ENCODE measurements at regions not wholly inside any gene's neighbourhood (a gene's known extent, or its start where the extent isn't known, plus 50 kb on each side); places are given as distances from the start of the nearest gene placed in this dataset.

- H3K4me1 ChIP-seq, result no peaks in the 10 kb centered on the region
- peaks cover 0 to 12% of the 10 kb centered on the region in 2 donors for H3K9me3 ChIP-seq
- no peaks in the 10 kb centered on the region for H3K36me3 ChIP-seq
- H3K4me3 ChIP-seq, result no peak overlapping the region
- H3K27me3 ChIP-seq, result no peaks in the 10 kb centered on the region
- no peak overlapping the region for H3K27ac ChIP-seq
- no peak for DNase-seq (ENCODE audit: low spot score)
- TF ChIP-seq CTCF (IDR thresholded peaks at IDR 0.05), result no peak
Measured at GRCh38 chr6:14957355-14958059, 288.4 kb upstream of the JARID2 start.

GRCh38 chr6:14959324-14959885 lies 286.5 kb upstream of the JARID2 start:
- TF ChIP-seq CTCF (IDR thresholded peaks at IDR 0.05), result no peak
- DNase-seq (ENCODE audit: low spot score), result no peak
- Histone ChIP-seq H3K4me1 (no peaks in the 10 kb centered on the region), H3K27ac (no peak overlapping the region), H3K27me3 (no peaks in the 10 kb centered on the region), H3K4me3 (no peak overlapping the region), H3K36me3 (no peaks in the 10 kb centered on the region), H3K9me3 (peaks cover 0 to 12% of the 10 kb centered on the region in 2 donors)

- Histone ChIP-seq H3K27me3 (no peaks in the 10 kb centered on the region), H3K27ac (no peak overlapping the region), H3K4me3 (no peak overlapping the region), H3K36me3 (no peaks in the 10 kb centered on the region), H3K9me3 (peaks cover 0 to 8% of the 10 kb centered on the region in 2 donors), H3K4me1 (no peaks in the 10 kb centered on the region)
- no peak for DNase-seq (ENCODE audit: low spot score)
- TF ChIP-seq CTCF (IDR thresholded peaks at IDR 0.05), result no peak
Measured at GRCh38 chr6:14964556-14965270, 281.2 kb upstream of the JARID2 start.

GRCh38 chr6:14965424-14966075 lies 280.3 kb upstream of the JARID2 start:
- peaks cover 0 to 8% of the 10 kb centered on the region in 2 donors for H3K9me3 ChIP-seq
- H3K36me3 ChIP-seq, result no peaks in the 10 kb centered on the region
- H3K27ac ChIP-seq, result no peak overlapping the region
- no peak overlapping the region for H3K4me3 ChIP-seq
- no peaks in the 10 kb centered on the region for H3K4me1 ChIP-seq
- no peak for DNase-seq (ENCODE audit: low spot score)
- H3K27me3 ChIP-seq, result no peaks in the 10 kb centered on the region
- no peak for TF ChIP-seq CTCF (IDR thresholded peaks at IDR 0.05)

GRCh38 chr6:14966096-14966905 lies 279.6 kb upstream of the JARID2 start:
- H3K9me3 ChIP-seq, result peaks cover 0 to 8% of the 10 kb centered on the region in 2 donors
- no peak overlapping the region for H3K4me3 ChIP-seq
- no peaks in the 10 kb centered on the region for H3K4me1 ChIP-seq
- no peaks in the 10 kb centered on the region for H3K36me3 ChIP-seq
- TF ChIP-seq CTCF (IDR thresholded peaks at IDR 0.05), result no peak
- no peaks in the 10 kb centered on the region for H3K27me3 ChIP-seq
- no peak for DNase-seq (ENCODE audit: low spot score)
- H3K27ac ChIP-seq, result no peak overlapping the region

All from right atrium auricular region (tissue), 2 donors.